ENCODE measurements at regions not wholly inside any gene's neighbourhood (a gene's known extent, or its start where the extent isn't known, plus 50 kb on each side); places are given as distances from the start of the nearest gene placed in this dataset.

GRCh38 chr11:15675683-15676082, 561.0 kb downstream of the INSC start:
- no peaks in the 10 kb centered on the region for H3F3A ChIP-seq (replicated peaks; ENCODE audit: low read depth)
- ATAC-seq (no peak), DNase-seq (ENCODE audit: low spot score) (no peak)
- no peak overlapping the region for H3K4me3 ChIP-seq
- no peaks in the 10 kb centered on the region for H3K27me3 ChIP-seq (ENCODE audit: insufficient read depth)
- no peaks in the 10 kb centered on the region for H3K4me1 Mint-ChIP-seq
- TF ChIP-seq REST (IDR thresholded peaks at IDR 0.05; ENCODE audit: unreplicated experiment) (no peak), ZNF114 (CRISPR knock-in tag; IDR thresholded peaks at IDR 0.05) (no peak), STAT1 (IDR thresholded peaks at IDR 0.05; ENCODE audit: unreplicated experiment) (no peak), NANOG (IDR thresholded peaks at IDR 0.05; ENCODE audit: borderline replicate concordance) (no peak), POLR2AphosphoS5 (IDR thresholded peaks at IDR 0.05; ENCODE audit: low read depth) (no peak), EZH2 (IDR thresholded peaks at IDR 0.05; ENCODE audit: low read depth, unreplicated experiment) (no peak), EZH2phosphoT487 (IDR thresholded peaks at IDR 0.05; ENCODE audit: unreplicated experiment) (no peak), CREB1 (CRISPR knock-in tag; IDR thresholded peaks at IDR 0.05; ENCODE audit: low read depth) (no peak), JUNB (IDR thresholded peaks at IDR 0.05; ENCODE audit: unreplicated experiment) (no peak), ZNF331 (CRISPR knock-in tag; IDR thresholded peaks at IDR 0.05; ENCODE audit: low read depth) (no peak)
- TF ChIP-seq, protein P1, sequence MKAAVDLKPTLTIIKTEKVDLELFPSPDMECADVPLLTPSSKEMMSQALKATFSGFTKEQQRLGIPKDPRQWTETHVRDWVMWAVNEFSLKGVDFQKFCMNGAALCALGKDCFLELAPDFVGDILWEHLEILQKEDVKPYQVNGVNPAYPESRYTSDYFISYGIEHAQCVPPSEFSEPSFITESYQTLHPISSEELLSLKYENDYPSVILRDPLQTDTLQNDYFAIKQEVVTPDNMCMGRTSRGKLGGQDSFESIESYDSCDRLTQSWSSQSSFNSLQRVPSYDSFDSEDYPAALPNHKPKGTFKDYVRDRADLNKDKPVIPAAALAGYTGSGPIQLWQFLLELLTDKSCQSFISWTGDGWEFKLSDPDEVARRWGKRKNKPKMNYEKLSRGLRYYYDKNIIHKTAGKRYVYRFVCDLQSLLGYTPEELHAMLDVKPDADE (IDR thresholded peaks at IDR 0.05), result no peak
- TF ChIP-seq, protein P2, sequence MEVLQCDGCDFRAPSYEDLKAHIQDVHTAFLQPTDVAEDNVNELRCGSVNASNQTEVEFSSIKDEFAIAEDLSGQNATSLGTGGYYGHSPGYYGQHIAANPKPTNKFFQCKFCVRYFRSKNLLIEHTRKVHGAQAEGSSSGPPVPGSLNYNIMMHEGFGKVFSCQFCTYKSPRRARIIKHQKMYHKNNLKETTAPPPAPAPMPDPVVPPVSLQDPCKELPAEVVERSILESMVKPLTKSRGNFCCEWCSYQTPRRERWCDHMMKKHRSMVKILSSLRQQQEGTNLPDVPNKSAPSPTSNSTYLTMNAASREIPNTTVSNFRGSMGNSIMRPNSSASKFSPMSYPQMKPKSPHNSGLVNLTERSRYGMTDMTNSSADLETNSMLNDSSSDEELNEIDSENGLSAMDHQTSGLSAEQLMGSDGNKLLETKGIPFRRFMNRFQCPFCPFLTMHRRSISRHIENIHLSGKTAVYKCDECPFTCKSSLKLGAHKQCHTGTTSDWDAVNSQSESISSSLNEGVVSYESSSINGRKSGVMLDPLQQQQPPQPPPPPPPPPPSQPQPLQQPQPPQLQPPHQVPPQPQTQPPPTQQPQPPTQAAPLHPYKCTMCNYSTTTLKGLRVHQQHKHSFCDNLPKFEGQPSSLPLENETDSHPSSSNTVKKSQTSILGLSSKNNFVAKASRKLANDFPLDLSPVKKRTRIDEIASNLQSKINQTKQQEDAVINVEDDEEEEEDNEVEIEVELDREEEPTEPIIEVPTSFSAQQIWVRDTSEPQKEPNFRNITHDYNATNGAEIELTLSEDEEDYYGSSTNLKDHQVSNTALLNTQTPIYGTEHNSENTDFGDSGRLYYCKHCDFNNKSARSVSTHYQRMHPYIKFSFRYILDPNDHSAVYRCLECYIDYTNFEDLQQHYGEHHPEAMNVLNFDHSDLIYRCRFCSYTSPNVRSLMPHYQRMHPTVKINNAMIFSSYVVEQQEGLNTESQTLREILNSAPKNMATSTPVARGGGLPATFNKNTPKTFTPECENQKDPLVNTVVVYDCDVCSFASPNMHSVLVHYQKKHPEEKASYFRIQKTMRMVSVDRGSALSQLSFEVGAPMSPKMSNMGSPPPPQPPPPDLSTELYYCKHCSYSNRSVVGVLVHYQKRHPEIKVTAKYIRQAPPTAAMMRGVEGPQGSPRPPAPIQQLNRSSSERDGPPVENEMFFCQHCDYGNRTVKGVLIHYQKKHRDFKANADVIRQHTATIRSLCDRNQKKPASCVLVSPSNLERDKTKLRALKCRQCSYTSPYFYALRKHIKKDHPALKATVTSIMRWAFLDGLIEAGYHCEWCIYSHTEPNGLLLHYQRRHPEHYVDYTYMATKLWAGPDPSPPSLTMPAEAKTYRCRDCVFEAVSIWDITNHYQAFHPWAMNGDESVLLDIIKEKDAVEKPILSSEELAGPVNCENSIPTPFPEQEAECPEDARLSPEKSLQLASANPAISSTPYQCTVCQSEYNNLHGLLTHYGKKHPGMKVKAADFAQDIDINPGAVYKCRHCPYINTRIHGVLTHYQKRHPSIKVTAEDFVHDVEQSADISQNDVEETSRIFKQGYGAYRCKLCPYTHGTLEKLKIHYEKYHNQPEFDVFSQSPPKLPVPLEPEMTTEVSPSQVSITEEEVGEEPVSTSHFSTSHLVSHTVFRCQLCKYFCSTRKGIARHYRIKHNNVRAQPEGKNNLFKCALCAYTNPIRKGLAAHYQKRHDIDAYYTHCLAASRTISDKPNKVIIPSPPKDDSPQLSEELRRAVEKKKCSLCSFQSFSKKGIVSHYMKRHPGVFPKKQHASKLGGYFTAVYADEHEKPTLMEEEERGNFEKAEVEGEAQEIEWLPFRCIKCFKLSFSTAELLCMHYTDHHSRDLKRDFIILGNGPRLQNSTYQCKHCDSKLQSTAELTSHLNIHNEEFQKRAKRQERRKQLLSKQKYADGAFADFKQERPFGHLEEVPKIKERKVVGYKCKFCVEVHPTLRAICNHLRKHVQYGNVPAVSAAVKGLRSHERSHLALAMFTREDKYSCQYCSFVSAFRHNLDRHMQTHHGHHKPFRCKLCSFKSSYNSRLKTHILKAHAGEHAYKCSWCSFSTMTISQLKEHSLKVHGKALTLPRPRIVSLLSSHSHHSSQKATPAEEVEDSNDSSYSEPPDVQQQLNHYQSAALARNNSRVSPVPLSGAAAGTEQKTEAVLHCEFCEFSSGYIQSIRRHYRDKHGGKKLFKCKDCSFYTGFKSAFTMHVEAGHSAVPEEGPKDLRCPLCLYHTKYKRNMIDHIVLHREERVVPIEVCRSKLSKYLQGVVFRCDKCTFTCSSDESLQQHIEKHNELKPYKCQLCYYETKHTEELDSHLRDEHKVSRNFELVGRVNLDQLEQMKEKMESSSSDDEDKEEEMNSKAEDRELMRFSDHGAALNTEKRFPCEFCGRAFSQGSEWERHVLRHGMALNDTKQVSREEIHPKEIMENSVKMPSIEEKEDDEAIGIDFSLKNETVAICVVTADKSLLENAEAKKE (CRISPR knock-in tag; IDR thresholded peaks at IDR 0.05), result no peak
- TF ChIP-seq, protein P3, sequence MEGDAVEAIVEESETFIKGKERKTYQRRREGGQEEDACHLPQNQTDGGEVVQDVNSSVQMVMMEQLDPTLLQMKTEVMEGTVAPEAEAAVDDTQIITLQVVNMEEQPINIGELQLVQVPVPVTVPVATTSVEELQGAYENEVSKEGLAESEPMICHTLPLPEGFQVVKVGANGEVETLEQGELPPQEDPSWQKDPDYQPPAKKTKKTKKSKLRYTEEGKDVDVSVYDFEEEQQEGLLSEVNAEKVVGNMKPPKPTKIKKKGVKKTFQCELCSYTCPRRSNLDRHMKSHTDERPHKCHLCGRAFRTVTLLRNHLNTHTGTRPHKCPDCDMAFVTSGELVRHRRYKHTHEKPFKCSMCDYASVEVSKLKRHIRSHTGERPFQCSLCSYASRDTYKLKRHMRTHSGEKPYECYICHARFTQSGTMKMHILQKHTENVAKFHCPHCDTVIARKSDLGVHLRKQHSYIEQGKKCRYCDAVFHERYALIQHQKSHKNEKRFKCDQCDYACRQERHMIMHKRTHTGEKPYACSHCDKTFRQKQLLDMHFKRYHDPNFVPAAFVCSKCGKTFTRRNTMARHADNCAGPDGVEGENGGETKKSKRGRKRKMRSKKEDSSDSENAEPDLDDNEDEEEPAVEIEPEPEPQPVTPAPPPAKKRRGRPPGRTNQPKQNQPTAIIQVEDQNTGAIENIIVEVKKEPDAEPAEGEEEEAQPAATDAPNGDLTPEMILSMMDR (conservative IDR thresholded peaks at IDR 0.05; ENCODE audit: low read depth in 2 of 2), result no peak
- H3K27ac Mint-ChIP-seq, result no peak overlapping the region
- 0 out of 2 replicates have a peak, but pooled peaks cover 5% of the 10 kb centered on the region for H3K9me2 ChIP-seq (ENCODE audit: insufficient read depth)
- H3K9me3 Mint-ChIP-seq, result peaks cover 24% of the 10 kb centered on the region
- H3K79me2 ChIP-seq (replicated peaks; ENCODE audit: insufficient read depth), result no peaks in the 10 kb centered on the region
- no peaks in the 10 kb centered on the region for H3K27me3 Mint-ChIP-seq (ENCODE audit: insufficient read depth, low read depth, poor library complexity)
- no peak overlapping the region for H3K27ac ChIP-seq (ENCODE audit: low read depth)
- H3K36me3 ChIP-seq (ENCODE audit: insufficient read depth), result no peaks in the 10 kb centered on the region; the same call in 1 of the 2 replicates
- H3K4me1 ChIP-seq (ENCODE audit: insufficient read depth), result no peaks in the 10 kb centered on the region
- no peak overlapping the region for H3K4me3 Mint-ChIP-seq
- H4K20me1 ChIP-seq (replicated peaks; ENCODE audit: insufficient read depth), result no peaks in the 10 kb centered on the region
- no peak overlapping the region for H3K4me2 ChIP-seq
- no peak overlapping the region for H2AFZ ChIP-seq
- peaks cover 15% of the 10 kb centered on the region; the same call in 2 of the 3 replicates for H3K36me3 Mint-ChIP-seq (ENCODE audit: low read depth)
